CD14-positive monocyte (primary cell): ENCODE measurements at regions not wholly inside any gene's neighbourhood (a gene's known extent, or its start where the extent isn't known, plus 50 kb on each side); places are given as distances from the start of the nearest gene placed in this dataset.

Experiments
- DNase-seq, 3 donors: peaks; one replicate each; pipeline ENCODE4 v3.0.0-alpha.2; 2011 to 2022
- H2AFZ ChIP-seq: 2 replicates; pipeline ENCODE4 v1.6.0; 2012; ENCODE audit warnings: mild to moderate bottlenecking, low read depth, low read length, inconsistent platforms; ENCODE audit not compliant: insufficient read depth, poor library complexity, severe bottlenecking
- H3K27ac ChIP-seq, 2 donors: 1 replicate in 1 of 2; 2 replicates in 1 of 2; pipeline ENCODE4 v1.5.1; 2012 to 2013; ENCODE audit warnings: low read length in 2 of 2, control low read depth in 1 of 2, inconsistent platforms in 1 of 2, low read depth in 1 of 2, mild to moderate bottlenecking in 1 of 2
- H3K27me3 ChIP-seq, 2 donors: one replicate each; pipeline versions ENCODE4 v1.6.0 to v1.6.1; 2011 to 2013; ENCODE audit warnings: low read length in 2 of 2; ENCODE audit not compliant: control insufficient read depth in 2 of 2, insufficient read depth in 2 of 2
- H3K36me3 ChIP-seq, 2 donors: replicated peaks in 1 of 2; 1 replicate in 1 of 2; 2 replicates in 1 of 2; pipeline versions ENCODE4 v1.5.1 to v1.6.1; 2012 to 2013; ENCODE audit warnings: low read length in 2 of 2, control low read depth in 1 of 2, inconsistent platforms in 1 of 2, mild to moderate bottlenecking in 1 of 2; ENCODE audit not compliant: insufficient read depth in 2 of 2, control insufficient read depth in 1 of 2
- H3K4me1 ChIP-seq, 2 donors: 1 replicate in 1 of 2; 2 replicates in 1 of 2; pipeline versions ENCODE4 v1.5.1 to v1.6.1; 2012 to 2013; ENCODE audit warnings: low read length in 2 of 2, control low read depth in 1 of 2, inconsistent platforms in 1 of 2, mild to moderate bottlenecking in 1 of 2, moderate library complexity in 1 of 2; ENCODE audit not compliant: insufficient read depth in 2 of 2, control insufficient read depth in 1 of 2
- H3K4me2 ChIP-seq: replicated peaks from 2 replicates; pipeline ENCODE3; 2012; ENCODE audit warnings: low read length, moderate library complexity, mild to moderate bottlenecking; ENCODE audit not compliant: poor library complexity, severe bottlenecking; ENCODE audit errors: extremely low read depth
- H3K4me3 ChIP-seq, 3 experiments: fragments of 200-600 bp in 1 of 3; sonication (generic) in 1 of 3; replicated peaks in 1 of 3; 1 replicate in 2 of 3; 2 replicates in 1 of 3; pipeline ENCODE4 v1.5.1; 2011 to 2013; ENCODE audit warnings: low read length in 3 of 3, mild to moderate bottlenecking in 3 of 3, control low read depth in 2 of 3, low read depth in 2 of 3, inconsistent platforms in 1 of 3, moderate library complexity in 1 of 3
- H3K79me2 ChIP-seq: 2 replicates; pipeline ENCODE4 v1.6.0; 2012; ENCODE audit warnings: mild to moderate bottlenecking, control low read depth, inconsistent platforms, low read length, moderate library complexity; ENCODE audit not compliant: insufficient read depth
- H3K9ac ChIP-seq: 2 replicates; pipeline ENCODE4 v1.6.0; 2017; ENCODE audit warnings: low read length, mild to moderate bottlenecking; ENCODE audit not compliant: insufficient read depth, poor library complexity, severe bottlenecking
- H3K9me3 ChIP-seq, 2 donors: replicated peaks in 1 of 2; 1 replicate in 1 of 2; 2 replicates in 1 of 2; pipeline versions ENCODE4 v1.5.1 to v1.6.1; 2012 to 2013; ENCODE audit warnings: low read length in 2 of 2, control low read depth in 1 of 2; ENCODE audit not compliant: control insufficient read depth in 1 of 2, insufficient read depth in 1 of 2
- H4K20me1 ChIP-seq: 2 replicates; pipeline ENCODE4 v1.6.0; 2012; ENCODE audit warnings: mild to moderate bottlenecking, low read length, control low read depth, moderate library complexity; ENCODE audit not compliant: insufficient read depth
- H3K27ac Mint-ChIP-seq, 7 donors: one replicate each; pipeline ENCODE4 v1.8.0; 2020; ENCODE audit warnings: mild to moderate bottlenecking in 7 of 7, mixed read lengths in 7 of 7, moderate library complexity in 6 of 7, inconsistent platforms in 2 of 7
- H3K27me3 Mint-ChIP-seq, 3 donors: one replicate each; pipeline ENCODE4 v1.8.0; 2021 to 2022; ENCODE audit warnings: low read depth in 3 of 3, mild to moderate bottlenecking in 3 of 3, mixed read lengths in 3 of 3, moderate library complexity in 3 of 3, inconsistent platforms in 1 of 3
- H3K36me3 Mint-ChIP-seq, 2 donors: one replicate each; pipeline ENCODE4 v1.8.0; 2020; ENCODE audit warnings: mixed read lengths in 2 of 2, inconsistent platforms in 1 of 2, mild to moderate bottlenecking in 1 of 2
- H3K4me1 Mint-ChIP-seq: one replicate; pipeline ENCODE4 v1.8.0; 2020; ENCODE audit warnings: mild to moderate bottlenecking, mixed read lengths
- H3K4me3 Mint-ChIP-seq, 2 donors: one replicate each; pipeline ENCODE4 v1.8.0; 2020; ENCODE audit warnings: mild to moderate bottlenecking in 2 of 2, mixed read lengths in 2 of 2, moderate library complexity in 1 of 2
- H3K9me3 Mint-ChIP-seq, 7 donors: one replicate each; pipeline ENCODE4 v1.8.0; 2020 to 2022; ENCODE audit warnings: mixed read lengths in 7 of 7, mild to moderate bottlenecking in 6 of 7, moderate library complexity in 6 of 7, inconsistent platforms in 2 of 7
- WGBS: methylation state at CpG from one replicate; pipeline ENCODE4 v1.1.5; 2013; ENCODE audit warnings: missing lambda C conversion rate; ENCODE audit not compliant: insufficient coverage; 5-methylcytosine and 5-hydroxymethylcytosine counted together
- intact Hi-C, 2 donors: fragments of 100-400 bp; cut with micrococcal nuclease; formaldehyde crosslinking; loops; one replicate each; pipeline versions ENCODE4 v1.15.0 to v1.15.1; 2023
- TF ChIP-seq, protein P1 (sequence below): fragments of 200-600 bp; IDR thresholded peaks from one replicate; pipeline ENCODE4 v1.8.0; 2022; ENCODE audit warnings: antibody characterized with exemption, mild to moderate bottlenecking

- Histone ChIP-seq H3K27ac (no peak overlapping the region), H3K9me3 (no peaks in the 10 kb centered on the region), H3K27me3 (no peaks in the 10 kb centered on the region), H3K4me2 (no peak overlapping the region), H4K20me1 (no peaks in the 10 kb centered on the region), H2AFZ (no peak overlapping the region), H3K4me1 (no peaks in the 10 kb centered on the region), H3K79me2 (no peaks in the 10 kb centered on the region), H3K9ac (no peak overlapping the region), H3K36me3 (no peaks in the 10 kb centered on the region), H3K4me3 (no peak overlapping the region)
- Mint-ChIP-seq H3K27me3 (no peaks in the 10 kb centered on the region), H3K36me3 (no peaks in the 10 kb centered on the region), H3K4me3 (no peak overlapping the region), H3K27ac (no peak overlapping the region), H3K4me1 (no peaks in the 10 kb centered on the region), H3K9me3 (peaks cover 0 to 6% (median 0%) of the 10 kb centered on the region in 7 donors)
- DNase-seq, result no peak
- intact Hi-C loops, result no loop called here
- TF ChIP-seq, protein P1, sequence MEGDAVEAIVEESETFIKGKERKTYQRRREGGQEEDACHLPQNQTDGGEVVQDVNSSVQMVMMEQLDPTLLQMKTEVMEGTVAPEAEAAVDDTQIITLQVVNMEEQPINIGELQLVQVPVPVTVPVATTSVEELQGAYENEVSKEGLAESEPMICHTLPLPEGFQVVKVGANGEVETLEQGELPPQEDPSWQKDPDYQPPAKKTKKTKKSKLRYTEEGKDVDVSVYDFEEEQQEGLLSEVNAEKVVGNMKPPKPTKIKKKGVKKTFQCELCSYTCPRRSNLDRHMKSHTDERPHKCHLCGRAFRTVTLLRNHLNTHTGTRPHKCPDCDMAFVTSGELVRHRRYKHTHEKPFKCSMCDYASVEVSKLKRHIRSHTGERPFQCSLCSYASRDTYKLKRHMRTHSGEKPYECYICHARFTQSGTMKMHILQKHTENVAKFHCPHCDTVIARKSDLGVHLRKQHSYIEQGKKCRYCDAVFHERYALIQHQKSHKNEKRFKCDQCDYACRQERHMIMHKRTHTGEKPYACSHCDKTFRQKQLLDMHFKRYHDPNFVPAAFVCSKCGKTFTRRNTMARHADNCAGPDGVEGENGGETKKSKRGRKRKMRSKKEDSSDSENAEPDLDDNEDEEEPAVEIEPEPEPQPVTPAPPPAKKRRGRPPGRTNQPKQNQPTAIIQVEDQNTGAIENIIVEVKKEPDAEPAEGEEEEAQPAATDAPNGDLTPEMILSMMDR, result no peak
- WGBS, result 100% methylated on average over 1 of the region's 1 CpG
Observed at GRCh38 chr7:119046068-119046467, 821.6 kb downstream of the ANKRD7 start.

DNA sequence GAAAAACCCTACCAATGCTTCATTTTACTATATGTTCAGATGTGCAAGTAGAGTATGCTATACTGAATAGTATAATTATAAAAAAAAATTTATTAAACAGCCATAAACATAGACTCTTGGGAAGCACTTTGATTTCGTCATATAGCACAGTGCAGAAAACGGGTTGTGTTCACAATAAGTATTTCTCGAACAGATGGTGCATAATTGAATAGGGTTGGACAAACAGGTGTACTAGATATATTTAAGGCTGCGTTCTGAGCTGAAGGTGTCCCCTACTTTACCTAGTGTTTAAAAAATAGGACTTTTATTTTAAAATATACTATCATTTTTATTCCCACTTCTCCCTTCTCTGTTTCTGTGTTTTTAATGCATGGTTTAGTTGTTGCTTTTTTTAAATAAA, 841.5 kb downstream of the ANKRD7 start:
- Mint-ChIP-seq H3K27me3 (no peaks in the 10 kb centered on the region), H3K27ac (no peak overlapping the region)

More for the DNA sequence above, 841.5 kb downstream of the ANKRD7 start:
- H3K4me1 ChIP-seq, result no peaks in the 10 kb centered on the region
- no peaks in the 10 kb centered on the region for H3K79me2 ChIP-seq
- H3K4me2 ChIP-seq, result no peak overlapping the region
- H3K27ac ChIP-seq, result no peak overlapping the region
- no peak overlapping the region for H2AFZ ChIP-seq
- intact Hi-C loops, result no loop called here
- no peak for DNase-seq
- no peak overlapping the region for H3K9ac ChIP-seq
- H3K27me3 ChIP-seq, result no peaks in the 10 kb centered on the region
- no peak overlapping the region for H3K4me3 Mint-ChIP-seq
- no peaks in the 10 kb centered on the region for H3K4me1 Mint-ChIP-seq
- H3K36me3 ChIP-seq, result no peaks in the 10 kb centered on the region
- no CpG with 5 or more reads among the region's 4 CpGs for WGBS
- H4K20me1 ChIP-seq, result no peaks in the 10 kb centered on the region
- H3K4me3 ChIP-seq, result no peak overlapping the region
- H3K36me3 Mint-ChIP-seq, result no peaks in the 10 kb centered on the region
- TF ChIP-seq, protein P1, result no peak
- peaks cover 0 to 4% (median 0%) of the 10 kb centered on the region in 7 donors for H3K9me3 Mint-ChIP-seq
- H3K9me3 ChIP-seq, result peaks cover 0 to 7% of the 10 kb centered on the region in 2 donors
